A549 (cell line): ENCODE measurements at regions not wholly inside any gene's neighbourhood (a gene's known extent, or its start where the extent isn't known, plus 50 kb on each side); places are given as distances from the start of the nearest gene placed in this dataset.

Experiments used
- JUNB ChIP-seq: fragments of >200 bp; sonication (Bioruptor Twin); formaldehyde crosslinking; IDR thresholded peaks from 2 replicates; pipeline ENCODE4 v1.6.1; 2016
- MAFK ChIP-seq: fragments of 450-650 bp; IDR thresholded peaks from 2 replicates; pipeline ENCODE4 v1.6.1; 2014; ENCODE audit not compliant: partially characterized antibody
- PHF8 ChIP-seq: fragments of 200-600 bp; sonication (generic); IDR thresholded peaks from 2 replicates; pipeline ENCODE4 v1.6.1; 2016; ENCODE audit warnings: low read depth, mild to moderate bottlenecking, antibody characterized with exemption, moderate library complexity, borderline replicate concordance
- RARB ChIP-seq: fragments of 250-450 bp; sonication (Bioruptor Pico); IDR thresholded peaks from 2 replicates; pipeline ENCODE4 v1.8.0; 2021; ENCODE audit warnings: mild to moderate bottlenecking, moderate library complexity
- TF ChIP-seq, protein P1 (sequence below): fragments of >200 bp; sonication (Bioruptor Twin); formaldehyde crosslinking; IDR thresholded peaks from 3 replicates; pipeline ENCODE4 v1.5.1; 2016
- TF ChIP-seq, protein P2 (sequence below): fragments of >200 bp; sonication (Bioruptor Twin); formaldehyde crosslinking; IDR thresholded peaks from 3 replicates; pipeline ENCODE4 v1.6.1; 2016

DNA sequence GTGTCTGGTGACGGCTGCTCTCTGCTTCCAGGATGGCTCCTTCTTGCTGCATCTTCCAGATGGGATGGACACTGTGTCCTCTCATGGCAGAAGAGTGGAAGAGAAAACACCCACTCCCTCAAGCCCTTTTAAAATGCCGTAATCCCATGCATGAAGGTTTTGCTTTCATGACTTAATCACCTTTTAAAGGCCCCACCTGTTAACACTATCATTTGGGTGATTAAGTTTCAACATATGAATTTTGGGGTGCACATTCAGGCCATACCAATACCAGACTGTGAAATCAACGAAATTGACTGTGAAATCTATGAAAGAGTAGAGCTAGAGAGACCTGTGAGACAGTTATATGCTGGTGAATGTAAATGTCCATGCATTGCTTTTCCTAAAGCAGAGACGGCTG lies 374.3 kb upstream of the CHD6 start:
- TF ChIP-seq, protein P1, sequence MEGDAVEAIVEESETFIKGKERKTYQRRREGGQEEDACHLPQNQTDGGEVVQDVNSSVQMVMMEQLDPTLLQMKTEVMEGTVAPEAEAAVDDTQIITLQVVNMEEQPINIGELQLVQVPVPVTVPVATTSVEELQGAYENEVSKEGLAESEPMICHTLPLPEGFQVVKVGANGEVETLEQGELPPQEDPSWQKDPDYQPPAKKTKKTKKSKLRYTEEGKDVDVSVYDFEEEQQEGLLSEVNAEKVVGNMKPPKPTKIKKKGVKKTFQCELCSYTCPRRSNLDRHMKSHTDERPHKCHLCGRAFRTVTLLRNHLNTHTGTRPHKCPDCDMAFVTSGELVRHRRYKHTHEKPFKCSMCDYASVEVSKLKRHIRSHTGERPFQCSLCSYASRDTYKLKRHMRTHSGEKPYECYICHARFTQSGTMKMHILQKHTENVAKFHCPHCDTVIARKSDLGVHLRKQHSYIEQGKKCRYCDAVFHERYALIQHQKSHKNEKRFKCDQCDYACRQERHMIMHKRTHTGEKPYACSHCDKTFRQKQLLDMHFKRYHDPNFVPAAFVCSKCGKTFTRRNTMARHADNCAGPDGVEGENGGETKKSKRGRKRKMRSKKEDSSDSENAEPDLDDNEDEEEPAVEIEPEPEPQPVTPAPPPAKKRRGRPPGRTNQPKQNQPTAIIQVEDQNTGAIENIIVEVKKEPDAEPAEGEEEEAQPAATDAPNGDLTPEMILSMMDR = no peak
- TF ChIP-seq MAFK (no peak), PHF8 (no peak), JUNB (no peak), RARB (CRISPR knock-in tag) (no peak)
- TF ChIP-seq, protein P2, sequence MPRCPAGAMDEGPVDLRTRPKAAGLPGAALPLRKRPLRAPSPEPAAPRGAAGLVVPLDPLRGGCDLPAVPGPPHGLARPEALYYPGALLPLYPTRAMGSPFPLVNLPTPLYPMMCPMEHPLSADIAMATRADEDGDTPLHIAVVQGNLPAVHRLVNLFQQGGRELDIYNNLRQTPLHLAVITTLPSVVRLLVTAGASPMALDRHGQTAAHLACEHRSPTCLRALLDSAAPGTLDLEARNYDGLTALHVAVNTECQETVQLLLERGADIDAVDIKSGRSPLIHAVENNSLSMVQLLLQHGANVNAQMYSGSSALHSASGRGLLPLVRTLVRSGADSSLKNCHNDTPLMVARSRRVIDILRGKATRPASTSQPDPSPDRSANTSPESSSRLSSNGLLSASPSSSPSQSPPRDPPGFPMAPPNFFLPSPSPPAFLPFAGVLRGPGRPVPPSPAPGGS = no peak
